Renal cortical epithelial cell (primary cell): ENCODE measurements at regions not wholly inside any gene's neighbourhood (a gene's known extent, or its start where the extent isn't known, plus 50 kb on each side); places are given as distances from the start of the nearest gene placed in this dataset.

Experiments used
- DNase-seq: peaks from one replicate; pipeline ENCODE4 v3.0.0-alpha.2; 2011; ENCODE audit warnings: low read depth

DNA sequence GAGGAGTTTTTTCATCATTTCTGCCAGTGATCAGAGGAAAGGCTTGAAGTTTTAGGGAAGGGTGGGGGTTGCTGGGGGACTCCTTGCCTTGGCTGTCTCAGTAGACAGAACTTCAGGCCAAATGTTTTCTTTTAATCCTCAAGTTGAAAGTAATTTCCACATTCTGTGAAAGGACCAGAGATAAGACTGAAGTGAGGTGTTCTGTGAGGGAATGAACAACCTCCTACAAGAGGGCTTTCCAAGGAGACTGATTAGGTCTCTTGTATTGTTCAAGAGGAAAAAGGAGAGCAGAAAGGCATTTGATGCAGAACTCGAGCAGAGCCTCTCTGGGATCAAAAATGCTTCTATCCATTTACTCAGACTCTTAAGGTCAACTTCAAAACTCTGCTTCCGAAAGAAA, 282.1 kb upstream of the ATP10B start:
- no peak for DNase-seq

DNA sequence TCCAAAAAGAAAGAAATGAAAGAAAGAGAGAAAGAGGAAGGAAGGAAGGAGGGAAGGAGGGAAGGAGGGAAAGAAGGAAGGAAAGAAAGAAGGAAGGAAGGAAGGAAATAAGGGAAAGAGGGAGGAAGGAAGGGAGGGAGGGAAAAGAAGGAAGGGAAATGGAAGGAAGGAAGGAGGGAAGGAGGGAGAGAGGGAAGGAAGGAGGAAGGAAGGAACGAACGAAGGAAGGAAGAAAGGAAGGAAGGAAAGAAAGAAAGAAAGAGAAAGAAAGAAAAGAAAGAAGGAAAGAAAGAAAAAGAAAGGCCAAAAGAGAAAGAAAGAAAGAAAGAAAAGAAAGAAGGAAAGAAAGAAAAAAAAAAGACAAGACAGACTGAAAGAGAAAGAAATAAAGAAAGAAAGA, 263.9 kb upstream of the ATP10B start:
- DNase-seq = no peak

DNA sequence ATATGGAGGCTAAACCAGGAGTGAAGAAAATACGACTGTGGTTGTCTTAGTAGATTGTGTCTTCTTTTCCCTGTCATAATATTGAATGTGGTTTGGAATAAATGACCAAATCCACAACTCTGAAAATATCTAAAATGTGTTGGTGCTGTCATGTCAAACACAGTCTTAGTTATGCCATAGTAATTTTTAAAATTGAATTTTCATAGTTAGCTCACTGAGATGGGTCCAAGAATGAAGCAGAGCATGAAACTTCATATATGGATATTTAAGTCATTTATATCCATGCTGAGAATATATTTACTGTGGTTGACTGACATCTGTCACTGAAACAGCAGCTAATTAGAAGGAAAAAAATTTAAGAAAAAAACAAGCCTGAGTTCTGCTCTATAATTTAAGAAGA, 260.4 kb upstream of the ATP10B start:
- no peak for DNase-seq

DNA sequence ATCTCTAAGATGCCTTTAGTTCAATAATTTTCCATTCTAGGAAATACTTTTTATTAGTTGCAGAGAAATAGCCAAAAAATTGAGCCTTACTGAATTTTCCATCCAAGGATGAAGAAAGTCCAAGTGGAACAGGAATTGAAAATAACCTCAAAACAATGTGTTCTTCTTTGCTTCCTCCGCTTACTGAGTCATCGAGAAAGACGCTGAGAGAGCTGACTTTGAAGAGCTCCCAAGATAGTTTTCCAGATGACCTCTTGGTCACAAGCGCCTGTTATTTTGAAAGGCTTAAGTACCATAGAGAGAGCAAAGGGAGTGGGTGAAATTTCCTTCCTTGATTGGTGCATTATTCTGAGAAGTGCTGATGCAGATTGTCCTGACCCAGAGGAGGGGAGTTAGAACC, 253.5 kb upstream of the ATP10B start:
- peak; percentile 81 for DNase-seq

- DNase-seq = no peak
These were observed 246.5 kb upstream of the ATP10B start for GRCh38 chr5:161098516-161098915.

DNA sequence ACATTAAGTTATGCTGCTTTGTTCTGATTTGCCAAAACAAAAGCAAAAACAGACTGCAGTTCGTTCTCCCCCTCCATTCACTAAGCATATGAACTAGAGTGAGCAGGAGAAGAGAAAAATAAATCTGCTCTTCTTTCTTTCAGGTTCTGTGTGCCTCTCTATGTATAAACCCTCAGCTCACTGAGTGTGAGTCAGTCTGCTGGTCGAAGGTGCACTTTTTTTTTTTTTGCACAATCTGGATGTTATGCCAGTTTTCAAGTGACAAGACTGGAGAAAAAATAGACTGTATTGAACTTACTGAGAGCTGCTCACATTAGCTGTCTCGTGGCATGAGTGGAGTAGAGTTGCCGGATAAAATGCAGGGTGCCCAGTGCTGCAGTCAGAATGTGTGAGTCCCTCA, 244.6 kb upstream of the ATP10B start:
- DNase-seq = peak; percentile 60

- DNase-seq = no peak
These were observed 243.9 kb upstream of the ATP10B start for GRCh38 chr5:161095953-161096352.

DNA sequence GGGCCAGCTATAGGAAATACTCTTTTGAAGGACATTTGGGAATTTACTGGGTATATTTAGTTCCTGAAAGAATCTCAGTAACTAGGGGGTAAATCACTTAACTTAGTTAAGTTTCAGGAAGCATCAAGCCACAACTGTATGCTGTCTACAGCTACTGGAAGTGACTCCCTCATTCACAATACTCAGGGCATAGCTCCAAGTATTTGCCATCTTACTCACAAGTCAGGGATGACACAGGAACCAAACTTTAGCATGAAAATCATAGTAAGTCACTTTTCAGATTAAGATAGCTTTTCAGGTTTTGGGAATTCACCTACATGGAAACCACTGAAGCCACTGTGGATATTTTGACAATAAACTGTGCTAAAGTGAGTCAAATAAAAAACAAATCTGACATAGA, 242.4 kb upstream of the ATP10B start:
- DNase-seq = peak; percentile 79

GRCh38 chr5:161093100-161093499, 241.1 kb upstream of the ATP10B start:
- no peak for DNase-seq

GRCh38 chr5:161089569-161089968, 237.6 kb upstream of the ATP10B start:
- DNase-seq = no peak

- peak; percentile 41 for DNase-seq
These were observed 234.4 kb upstream of the ATP10B start for GRCh38 chr5:161086461-161086860.

DNA sequence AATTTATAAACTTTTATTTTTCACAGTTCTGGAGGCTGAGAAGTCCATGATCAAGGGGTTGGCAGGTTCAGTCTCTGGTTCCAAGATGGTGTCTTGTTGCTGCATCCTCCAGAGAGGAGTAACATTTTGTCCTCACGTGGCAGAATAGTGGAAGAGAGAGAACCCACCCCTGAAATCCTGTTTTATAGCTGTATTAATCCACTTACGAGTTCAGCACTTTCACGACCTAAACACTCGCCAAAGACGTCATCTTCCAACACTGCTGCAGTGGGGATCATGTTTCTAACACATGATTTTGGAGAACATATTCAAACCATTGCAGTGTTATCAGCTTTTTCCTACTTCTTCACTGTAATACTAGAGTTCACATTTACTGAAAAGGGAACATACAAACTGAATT, 233.0 kb upstream of the ATP10B start:
- no peak for DNase-seq

- no peak for DNase-seq
These were observed 232.1 kb upstream of the ATP10B start for GRCh38 chr5:161084115-161084514.

DNA sequence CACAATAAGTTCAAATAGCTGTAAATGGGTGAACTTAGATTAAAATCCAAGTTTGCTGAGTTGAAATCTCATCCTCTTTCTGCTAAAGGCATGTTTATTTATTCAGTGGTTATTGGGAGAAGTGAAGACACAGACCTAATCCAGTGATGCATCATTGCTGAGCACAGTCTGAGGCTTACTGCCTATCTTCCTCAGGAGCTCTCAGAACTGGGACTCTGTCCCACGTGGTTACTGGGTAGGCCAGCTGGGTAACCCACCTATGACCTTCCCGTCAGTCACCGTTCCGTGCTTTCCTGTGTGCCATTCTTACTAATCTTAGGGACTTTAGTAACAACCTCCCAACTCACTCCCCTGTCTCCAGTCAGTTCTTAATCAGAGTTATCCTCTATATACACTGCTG, 226.8 kb upstream of the ATP10B start:
- peak; percentile 68 for DNase-seq

DNA sequence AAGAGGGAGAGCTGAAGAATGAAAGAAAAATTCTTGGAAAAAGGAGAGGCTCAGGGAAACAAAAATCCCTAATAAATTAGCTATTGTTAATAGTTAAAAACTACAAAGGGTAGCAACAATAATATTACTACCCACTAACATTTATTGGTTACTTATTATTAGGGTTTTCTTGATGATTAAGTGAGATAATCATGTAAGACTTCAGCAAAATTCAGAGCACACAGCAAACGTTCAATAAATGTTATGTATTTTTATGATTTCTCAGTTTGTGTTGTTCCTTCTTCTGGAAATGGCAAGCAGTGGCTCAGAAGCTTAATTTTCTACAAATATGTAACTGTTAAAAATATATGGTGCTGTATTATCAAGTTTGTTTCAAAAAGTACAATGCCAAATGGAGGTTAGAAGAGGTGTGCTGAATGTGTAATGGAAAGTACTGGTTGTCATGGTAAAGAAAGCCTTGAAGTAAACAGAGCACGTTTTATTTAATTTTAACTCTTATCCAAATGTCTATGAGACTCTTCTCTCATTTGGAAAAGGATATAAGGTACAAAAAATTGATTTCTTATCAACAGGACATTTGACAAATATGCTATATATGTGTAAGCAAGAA, 226.0 kb upstream of the ATP10B start:
- peak; percentile 72 for DNase-seq

GRCh38 chr5:161077496-161077895, 225.5 kb upstream of the ATP10B start:
- DNase-seq = peak; percentile 43

- no peak for DNase-seq
These were observed 212.8 kb upstream of the ATP10B start for GRCh38 chr5:161064781-161065180.

DNA sequence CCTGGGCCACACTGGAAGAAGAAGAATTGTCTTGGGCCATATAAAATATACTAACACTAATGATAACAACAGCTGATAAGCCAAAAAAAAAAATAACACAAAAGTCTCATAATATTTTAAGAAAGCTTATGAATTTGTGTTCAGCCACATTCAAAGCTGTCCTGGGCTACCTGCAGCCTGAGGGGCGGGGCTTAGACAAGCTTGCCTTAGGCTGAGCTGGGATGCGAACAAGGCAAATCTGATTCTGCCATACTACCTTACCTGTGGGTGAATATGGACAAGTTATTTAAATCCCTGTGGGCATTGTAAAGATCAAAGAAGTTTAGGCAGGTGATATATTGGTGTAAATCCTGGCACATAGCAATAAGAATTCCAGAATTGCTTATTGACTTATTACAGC, 212.3 kb upstream of the ATP10B start:
- DNase-seq = no peak

- DNase-seq = no peak
These were observed 206.8 kb upstream of the ATP10B start for GRCh38 chr5:161058781-161059180.

DNA sequence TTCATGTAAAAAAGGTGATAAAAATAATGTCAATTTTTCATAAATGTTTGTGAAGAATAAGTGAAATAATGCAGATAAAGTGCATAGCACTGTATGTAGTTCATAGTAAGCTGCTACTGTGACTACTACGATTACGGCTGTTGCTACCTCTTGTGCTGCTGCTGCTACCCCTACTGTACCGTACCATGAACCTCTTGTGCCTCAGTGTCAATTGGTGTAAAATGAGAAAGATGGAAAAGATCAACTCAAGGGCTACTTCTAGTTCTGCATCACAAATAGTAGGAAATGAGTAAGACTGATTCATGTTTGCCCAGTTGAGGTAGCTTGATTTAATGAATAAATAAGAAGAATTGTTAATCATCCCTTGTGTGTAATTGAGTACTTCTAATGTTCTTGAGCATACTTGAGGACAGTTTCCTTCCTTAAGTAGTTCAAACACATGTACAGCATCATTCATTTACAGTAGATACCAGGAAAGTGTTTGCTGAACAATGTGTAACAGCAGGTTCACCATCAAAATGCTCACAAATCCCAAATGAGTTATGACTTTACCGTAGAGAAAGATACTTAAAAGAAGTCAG, 200.0 kb upstream of the ATP10B start:
- peak; percentile 74 for DNase-seq

- DNase-seq = no peak
These were observed 195.0 kb upstream of the ATP10B start for GRCh38 chr5:161047024-161047423.

DNA sequence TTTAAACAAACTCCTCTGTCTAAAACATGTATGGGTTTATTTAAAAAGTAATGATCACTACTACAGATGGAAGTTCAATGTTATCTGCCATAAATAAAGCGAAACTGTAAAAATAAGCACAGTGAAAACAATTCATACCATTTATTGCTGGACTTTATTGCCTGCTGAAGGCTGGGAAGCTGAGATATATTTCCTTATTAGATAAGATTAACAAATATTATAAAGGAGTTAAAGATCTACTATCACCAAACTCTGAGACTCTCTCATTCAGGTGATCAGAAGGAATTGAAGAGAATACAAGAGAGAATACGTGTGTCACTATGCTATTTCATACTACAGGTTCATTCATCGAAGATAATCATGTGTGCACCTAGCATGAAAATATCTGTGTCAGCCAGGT, 190.9 kb upstream of the ATP10B start:
- DNase-seq = no peak

GRCh38 chr5:161042443-161042842, 190.4 kb upstream of the ATP10B start:
- DNase-seq = no peak

DNA sequence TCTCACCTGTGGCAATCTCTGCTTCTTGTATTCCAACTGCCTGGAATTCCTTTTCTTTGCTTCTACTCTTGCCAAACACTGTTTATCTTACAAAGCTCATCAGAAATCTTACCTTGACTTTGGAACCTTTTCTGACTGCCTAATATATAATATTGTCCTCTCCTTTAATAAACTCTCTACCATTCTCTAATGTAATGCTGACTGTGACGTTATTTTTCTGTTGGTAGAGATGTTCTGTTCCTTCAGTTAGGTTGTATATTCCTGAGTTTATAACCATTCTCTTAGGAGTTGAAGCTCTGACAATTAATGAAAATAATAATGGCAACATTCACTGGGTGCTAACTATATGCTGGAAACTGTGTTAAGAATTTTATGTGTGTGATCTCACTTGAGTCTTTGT, 188.8 kb upstream of the ATP10B start:
- no peak for DNase-seq
